Esophagus muscularis mucosa (tissue), 3 donors: ENCODE measurements at regions not wholly inside any gene's neighbourhood (a gene's known extent, or its start where the extent isn't known, plus 50 kb on each side); places are given as distances from the start of the nearest gene placed in this dataset.

Experiments
- POLR2A ChIP-seq: fragments of 450-650 bp; IDR thresholded peaks from one replicate; pipeline ENCODE4 v1.6.1; 2017; ENCODE audit warnings: antibody characterized with exemption, moderate library complexity, mild to moderate bottlenecking, low read depth
- POLR2AphosphoS5 ChIP-seq, 2 donors: sonication (generic); formaldehyde crosslinking; IDR thresholded peaks; one replicate each; pipeline ENCODE4 v1.6.1; 2017; ENCODE audit warnings: antibody characterized with exemption in 2 of 2
- TF ChIP-seq, protein P1 (sequence below), 3 experiments: fragments of 200-600 bp in 2 of 3; fragments of 450-650 bp in 1 of 3; sonication (generic) in 2 of 3; IDR thresholded peaks; one replicate each; pipeline ENCODE4 v1.5.1; 2017 to 2019; ENCODE audit warnings: antibody characterized with exemption in 3 of 3, mild to moderate bottlenecking in 2 of 3, moderate library complexity in 1 of 3

DNA sequence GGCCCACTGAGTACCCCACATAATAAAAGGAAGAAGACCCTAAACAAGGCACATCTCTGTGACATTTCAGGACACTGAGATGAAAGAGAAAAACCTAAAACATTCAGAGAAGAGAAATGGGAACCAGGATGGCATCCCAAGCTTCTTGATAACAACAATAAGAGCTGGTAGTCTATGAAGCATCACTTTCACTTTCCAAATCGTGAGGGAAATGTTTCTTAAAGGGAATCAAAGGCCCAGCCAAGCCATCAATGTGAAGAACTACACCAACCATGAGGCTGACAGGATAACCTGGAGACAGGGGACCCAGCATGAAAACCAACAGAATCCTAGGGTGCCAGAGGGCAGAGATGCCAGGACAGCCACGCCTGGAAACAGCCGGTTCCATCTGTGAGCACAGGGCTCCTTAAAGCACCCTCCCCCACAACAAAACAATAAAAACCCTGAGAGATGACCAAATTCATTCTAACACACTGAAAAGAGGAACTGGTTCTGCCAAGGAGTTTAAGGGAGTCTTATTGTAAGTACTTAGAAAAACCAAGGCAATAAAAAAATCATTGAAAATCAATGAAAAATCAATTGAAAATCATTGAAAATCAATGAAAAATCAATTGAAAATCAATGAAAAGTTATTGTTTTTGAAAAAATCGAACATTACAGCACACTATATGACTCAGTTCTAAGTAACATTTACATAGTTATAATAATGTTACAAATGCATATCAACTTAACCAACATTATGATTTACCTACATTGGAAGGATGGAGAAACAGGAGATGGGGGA, 141.5 kb upstream of the ERG start:
- TF ChIP-seq POLR2A (no peak), POLR2AphosphoS5 (IDR thresholded peaks at IDR 0.05) (no peak)
- TF ChIP-seq, protein P1, sequence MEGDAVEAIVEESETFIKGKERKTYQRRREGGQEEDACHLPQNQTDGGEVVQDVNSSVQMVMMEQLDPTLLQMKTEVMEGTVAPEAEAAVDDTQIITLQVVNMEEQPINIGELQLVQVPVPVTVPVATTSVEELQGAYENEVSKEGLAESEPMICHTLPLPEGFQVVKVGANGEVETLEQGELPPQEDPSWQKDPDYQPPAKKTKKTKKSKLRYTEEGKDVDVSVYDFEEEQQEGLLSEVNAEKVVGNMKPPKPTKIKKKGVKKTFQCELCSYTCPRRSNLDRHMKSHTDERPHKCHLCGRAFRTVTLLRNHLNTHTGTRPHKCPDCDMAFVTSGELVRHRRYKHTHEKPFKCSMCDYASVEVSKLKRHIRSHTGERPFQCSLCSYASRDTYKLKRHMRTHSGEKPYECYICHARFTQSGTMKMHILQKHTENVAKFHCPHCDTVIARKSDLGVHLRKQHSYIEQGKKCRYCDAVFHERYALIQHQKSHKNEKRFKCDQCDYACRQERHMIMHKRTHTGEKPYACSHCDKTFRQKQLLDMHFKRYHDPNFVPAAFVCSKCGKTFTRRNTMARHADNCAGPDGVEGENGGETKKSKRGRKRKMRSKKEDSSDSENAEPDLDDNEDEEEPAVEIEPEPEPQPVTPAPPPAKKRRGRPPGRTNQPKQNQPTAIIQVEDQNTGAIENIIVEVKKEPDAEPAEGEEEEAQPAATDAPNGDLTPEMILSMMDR (IDR thresholded peaks at IDR 0.05) = no peak
